Cardiac fibroblast (primary cell): ENCODE measurements at regions not wholly inside any gene's neighbourhood (a gene's known extent, or its start where the extent isn't known, plus 50 kb on each side); places are given as distances from the start of the nearest gene placed in this dataset.
"Not testable (repeated sequence)": the region's sequence is repeated elsewhere in the genome, so short reads cannot be mapped to it uniquely, and the experiment has no call there.

Experiments
- DNase-seq, 2 donors: peaks; one replicate each; pipeline versions ENCODE4 v3.0.0 to v3.0.0-alpha.2; 2010; ENCODE audit warnings: low read depth in 2 of 2
- H3K4me3 ChIP-seq, 2 donors: replicated peaks in 1 of 2; 1 replicate in 1 of 2; 2 replicates in 1 of 2; pipeline ENCODE4 v1.5.1; 2011; ENCODE audit warnings: low read depth in 2 of 2, low read length in 2 of 2, mild to moderate bottlenecking in 2 of 2, moderate library complexity in 1 of 2
- CTCF ChIP-seq: IDR thresholded peaks from one replicate; pipeline ENCODE4 v1.5.1; 2011; ENCODE audit warnings: low read depth, mild to moderate bottlenecking, low read length, inconsistent platforms

GRCh38 chr20:5670036-5670536 is 59.3 kb upstream of the GPCPD1 start:
- no peak for DNase-seq
- no peak for TF ChIP-seq CTCF
- no peak overlapping the region for H3K4me3 ChIP-seq

- no peak overlapping the region for H3K4me3 ChIP-seq
- no peak for TF ChIP-seq CTCF
- no peak for DNase-seq
Observed at GRCh38 chr20:5668529-5668868, 57.7 kb upstream of the GPCPD1 start.

GRCh38 chr20:5667705-5668528 is 57.1 kb upstream of the GPCPD1 start:
- TF ChIP-seq CTCF = no peak
- no peak overlapping the region for H3K4me3 ChIP-seq
- DNase-seq = peak in 1 of 2 donors; percentile 24

GRCh38 chr20:5665417-5665816 is 54.6 kb upstream of the GPCPD1 start:
- DNase-seq = no peak
- H3K4me3 ChIP-seq = no peak overlapping the region
- no peak for TF ChIP-seq CTCF

GRCh38 chr20:5663396-5663795 is 52.6 kb upstream of the GPCPD1 start:
- TF ChIP-seq CTCF = no peak
- no peak for DNase-seq
- H3K4me3 ChIP-seq = no peak overlapping the region

GRCh38 chr20:5662769-5663168 is 52.0 kb upstream of the GPCPD1 start:
- TF ChIP-seq CTCF = no peak
- H3K4me3 ChIP-seq = no peak overlapping the region
- DNase-seq = no peak

GRCh38 chr20:5660756-5661155 is 50.0 kb upstream of the GPCPD1 start:
- not testable (repeated sequence) for DNase-seq, H3K4me3 ChIP-seq
